Chondrocyte (in vitro differentiated cells): ENCODE measurements at regions not wholly inside any gene's neighbourhood (a gene's known extent, or its start where the extent isn't known, plus 50 kb on each side); places are given as distances from the start of the nearest gene placed in this dataset.
"Not testable (repeated sequence)": the region's sequence is repeated elsewhere in the genome, so short reads cannot be mapped to it uniquely, and the experiment has no call there.

Experiments used
- DNase-seq: peaks from one replicate; pipeline ENCODE4 v3.0.0; 2021; ENCODE audit warnings: mixed read lengths, low spot score
- H3K27ac Mint-ChIP-seq: one replicate; pipeline ENCODE4 v1.8.0; 2021; ENCODE audit warnings: mild to moderate bottlenecking, moderate library complexity, mixed read lengths; ENCODE audit not compliant: unreplicated experiment
- H3K27me3 Mint-ChIP-seq: 2 replicates; pipeline ENCODE4 v1.8.0; 2021; ENCODE audit warnings: low read depth, mixed read lengths
- H3K36me3 Mint-ChIP-seq: 2 replicates; pipeline ENCODE4 v1.8.0; 2021; ENCODE audit warnings: low read depth, mixed read lengths
- H3K4me1 Mint-ChIP-seq: 2 replicates; pipeline ENCODE4 v1.8.0; 2021; ENCODE audit warnings: low read depth, mild to moderate bottlenecking, mixed read lengths
- H3K4me3 Mint-ChIP-seq: one replicate; pipeline ENCODE4 v1.8.0; 2021; ENCODE audit warnings: mild to moderate bottlenecking, moderate library complexity, mixed read lengths; ENCODE audit not compliant: unreplicated experiment
- H3K9me3 Mint-ChIP-seq: 2 replicates; pipeline ENCODE4 v1.8.0; 2021; ENCODE audit warnings: low read depth, mixed read lengths
- TF ChIP-seq, protein P1 (sequence below): fragments of 200-600 bp; sonication (generic); IDR thresholded peaks from 2 replicates; pipeline ENCODE4 v1.5.0; 2021; ENCODE audit warnings: antibody characterized with exemption, mild to moderate bottlenecking, moderate library complexity

GRCh38 chr17:79555543-79555942 lies 55.3 kb downstream of the RBFOX3 start:
- Mint-ChIP-seq H3K27ac (no peak overlapping the region), H3K4me1 (no peaks in the 10 kb centered on the region), H3K9me3 (peaks cover 11% of the 10 kb centered on the region), H3K36me3 (no peaks in the 10 kb centered on the region), H3K27me3 (peaks cover 17% of the 10 kb centered on the region), H3K4me3 (no peak overlapping the region)
- DNase-seq, result peak; percentile 2
- TF ChIP-seq, protein P1, sequence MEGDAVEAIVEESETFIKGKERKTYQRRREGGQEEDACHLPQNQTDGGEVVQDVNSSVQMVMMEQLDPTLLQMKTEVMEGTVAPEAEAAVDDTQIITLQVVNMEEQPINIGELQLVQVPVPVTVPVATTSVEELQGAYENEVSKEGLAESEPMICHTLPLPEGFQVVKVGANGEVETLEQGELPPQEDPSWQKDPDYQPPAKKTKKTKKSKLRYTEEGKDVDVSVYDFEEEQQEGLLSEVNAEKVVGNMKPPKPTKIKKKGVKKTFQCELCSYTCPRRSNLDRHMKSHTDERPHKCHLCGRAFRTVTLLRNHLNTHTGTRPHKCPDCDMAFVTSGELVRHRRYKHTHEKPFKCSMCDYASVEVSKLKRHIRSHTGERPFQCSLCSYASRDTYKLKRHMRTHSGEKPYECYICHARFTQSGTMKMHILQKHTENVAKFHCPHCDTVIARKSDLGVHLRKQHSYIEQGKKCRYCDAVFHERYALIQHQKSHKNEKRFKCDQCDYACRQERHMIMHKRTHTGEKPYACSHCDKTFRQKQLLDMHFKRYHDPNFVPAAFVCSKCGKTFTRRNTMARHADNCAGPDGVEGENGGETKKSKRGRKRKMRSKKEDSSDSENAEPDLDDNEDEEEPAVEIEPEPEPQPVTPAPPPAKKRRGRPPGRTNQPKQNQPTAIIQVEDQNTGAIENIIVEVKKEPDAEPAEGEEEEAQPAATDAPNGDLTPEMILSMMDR, result no peak

DNA sequence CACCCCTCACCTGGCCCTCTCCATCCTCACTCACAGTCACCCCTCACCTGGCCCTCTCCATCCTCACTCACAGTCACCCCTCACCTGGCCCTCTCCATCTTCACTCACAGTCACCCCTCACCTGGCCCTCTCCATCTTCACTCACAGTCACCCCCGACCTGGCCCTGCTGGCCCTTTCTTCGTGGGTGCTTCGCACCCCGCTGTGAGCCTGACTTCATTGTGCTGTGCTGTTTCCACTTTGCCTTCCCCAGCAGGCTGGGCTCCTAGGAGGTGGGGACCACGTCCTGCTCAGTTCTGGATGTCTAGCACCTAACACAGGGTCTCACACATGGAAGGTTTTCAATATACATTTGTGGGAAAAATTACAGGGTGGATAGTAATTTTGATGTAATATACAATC lies 56.5 kb downstream of the RBFOX3 start:
- Mint-ChIP-seq H3K9me3 (peaks cover 11% of the 10 kb centered on the region), H3K27me3 (peaks cover 17% of the 10 kb centered on the region)
- DNase-seq, result peak; percentile 41
- H3K36me3 Mint-ChIP-seq, H3K27ac Mint-ChIP-seq, H3K4me1 Mint-ChIP-seq, H3K4me3 Mint-ChIP-seq: not testable (repeated sequence)

DNA sequence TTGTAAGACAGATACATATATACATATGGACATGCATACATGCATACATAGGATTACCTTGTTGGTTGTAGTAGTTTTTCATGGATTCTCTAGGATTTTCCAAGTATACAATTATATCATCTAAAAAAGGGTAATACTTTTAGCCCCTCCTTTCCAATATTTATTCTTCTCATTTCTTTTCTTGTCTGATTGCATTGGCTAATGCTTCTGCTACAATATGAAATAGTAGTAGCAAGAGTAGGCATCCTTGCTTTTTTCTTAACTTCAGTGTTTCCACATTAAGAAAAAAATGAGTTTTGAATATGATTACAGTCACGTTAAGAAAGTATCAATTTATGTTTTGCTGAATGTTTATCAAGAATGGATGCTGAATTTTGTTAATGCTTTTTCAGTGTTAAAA lies 58.0 kb downstream of the RBFOX3 start:
- Mint-ChIP-seq H3K27ac (no peak overlapping the region), H3K9me3 (peaks cover 11% of the 10 kb centered on the region), H3K36me3 (no peaks in the 10 kb centered on the region), H3K4me1 (no peaks in the 10 kb centered on the region), H3K27me3 (peaks cover 19% of the 10 kb centered on the region), H3K4me3 (no peak overlapping the region)
- DNase-seq, result no peak
- TF ChIP-seq, protein P1, result no peak

DNA sequence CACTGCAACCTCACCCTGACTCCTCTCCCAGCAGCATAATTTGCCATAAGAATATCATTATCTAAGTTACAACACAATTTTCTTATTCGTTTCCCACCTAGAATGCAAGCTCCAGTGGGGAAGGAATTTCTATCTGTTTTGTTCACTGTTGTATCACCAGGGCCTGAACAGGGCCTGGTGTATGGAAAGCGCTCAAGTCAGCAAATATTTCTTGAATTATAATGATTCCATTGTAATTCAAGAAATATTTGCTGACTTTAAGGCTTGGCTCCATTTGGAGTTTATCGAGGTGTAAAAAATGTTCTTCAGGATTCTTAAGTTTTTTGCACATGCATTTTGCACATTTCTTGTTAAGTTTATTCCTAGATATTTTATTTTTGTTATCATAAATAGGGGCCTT lies 58.4 kb downstream of the RBFOX3 start:
- H3K4me1 Mint-ChIP-seq, result no peaks in the 10 kb centered on the region
- TF ChIP-seq, protein P1, result no peak
- no peak overlapping the region for H3K4me3 Mint-ChIP-seq
- DNase-seq, result no peak
- peaks cover 11% of the 10 kb centered on the region for H3K9me3 Mint-ChIP-seq
- peaks cover 15% of the 10 kb centered on the region for H3K27me3 Mint-ChIP-seq
- H3K36me3 Mint-ChIP-seq, result no peaks in the 10 kb centered on the region
- H3K27ac Mint-ChIP-seq, result no peak overlapping the region

DNA sequence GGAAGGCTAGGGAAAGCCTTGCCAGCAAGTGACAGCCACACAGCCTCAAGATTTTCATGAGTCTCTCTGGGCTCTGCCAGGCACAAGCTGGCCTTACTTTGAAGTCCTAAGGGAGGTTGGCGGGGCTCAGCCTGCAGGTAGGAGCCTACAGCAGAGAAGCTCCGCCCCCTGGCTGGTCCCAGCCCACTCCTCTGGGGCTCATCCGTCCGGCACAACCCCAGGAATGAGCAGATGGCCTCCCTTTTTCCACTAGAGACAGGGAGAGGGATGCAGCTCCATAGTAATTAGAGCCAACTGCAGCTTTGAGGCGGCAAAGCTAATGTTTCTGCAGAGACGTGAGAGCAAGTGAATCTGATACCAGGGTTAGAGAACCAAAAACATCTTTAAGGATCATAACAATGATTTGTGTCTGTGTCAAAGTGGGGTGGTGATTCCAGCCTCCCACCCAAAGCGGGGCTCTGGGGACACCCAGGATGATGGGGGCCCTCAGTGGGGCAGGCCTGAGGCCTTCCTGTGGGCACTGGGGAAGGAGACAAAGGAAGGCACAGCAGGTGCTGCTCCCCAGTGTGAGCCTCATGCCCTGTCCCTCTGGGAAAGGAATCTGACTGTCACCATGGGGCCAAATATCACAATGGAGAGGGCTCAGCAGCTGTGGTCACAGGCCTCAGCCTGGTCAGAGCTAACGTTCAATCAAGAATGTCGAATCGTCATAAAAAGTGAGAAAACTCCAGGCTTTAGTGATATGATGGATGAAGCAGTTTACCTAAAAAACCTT lies 61.5 kb downstream of the RBFOX3 start:
- Mint-ChIP-seq H3K4me1 (no peaks in the 10 kb centered on the region), H3K27me3 (peaks cover 24% of the 10 kb centered on the region), H3K4me3 (no peak overlapping the region), H3K9me3 (peaks cover 8% of the 10 kb centered on the region), H3K36me3 (no peaks in the 10 kb centered on the region), H3K27ac (no peak overlapping the region)
- DNase-seq, result peak; percentile 51
- TF ChIP-seq, protein P1, result no peak

GRCh38 chr17:79548116-79548515 lies 62.7 kb downstream of the RBFOX3 start:
- H3K27ac Mint-ChIP-seq, result no peak overlapping the region
- H3K9me3 Mint-ChIP-seq, result peaks cover 5% of the 10 kb centered on the region
- peaks cover 31% of the 10 kb centered on the region for H3K27me3 Mint-ChIP-seq
- no peaks in the 10 kb centered on the region for H3K4me1 Mint-ChIP-seq
- H3K4me3 Mint-ChIP-seq, result no peak overlapping the region
- H3K36me3 Mint-ChIP-seq, result no peaks in the 10 kb centered on the region
- DNase-seq, result peak; percentile 63
- TF ChIP-seq, protein P1, result no peak
